A549 (cell line): ENCODE measurements at regions not wholly inside any gene's neighbourhood (a gene's known extent, or its start where the extent isn't known, plus 50 kb on each side); places are given as distances from the start of the nearest gene placed in this dataset.

Experiments used
- EP300 ChIP-seq, 2 experiments: fragments of >200 bp; sonication (Bioruptor Twin); formaldehyde crosslinking; IDR thresholded peaks; 2 replicates in 1 of 2; 3 replicates in 1 of 2; pipeline ENCODE4 v1.6.1; 2016 to 2017
- ZC3H11A ChIP-seq: fragments of 450-650 bp; IDR thresholded peaks from 2 replicates; pipeline ENCODE4 v1.6.1; 2014; ENCODE audit warnings: antibody characterized with exemption, mild to moderate bottlenecking
- TF ChIP-seq, protein P1 (sequence below): fragments of >200 bp; sonication (Bioruptor Twin); formaldehyde crosslinking; IDR thresholded peaks from 3 replicates; pipeline ENCODE4 v1.5.1; 2016

DNA sequence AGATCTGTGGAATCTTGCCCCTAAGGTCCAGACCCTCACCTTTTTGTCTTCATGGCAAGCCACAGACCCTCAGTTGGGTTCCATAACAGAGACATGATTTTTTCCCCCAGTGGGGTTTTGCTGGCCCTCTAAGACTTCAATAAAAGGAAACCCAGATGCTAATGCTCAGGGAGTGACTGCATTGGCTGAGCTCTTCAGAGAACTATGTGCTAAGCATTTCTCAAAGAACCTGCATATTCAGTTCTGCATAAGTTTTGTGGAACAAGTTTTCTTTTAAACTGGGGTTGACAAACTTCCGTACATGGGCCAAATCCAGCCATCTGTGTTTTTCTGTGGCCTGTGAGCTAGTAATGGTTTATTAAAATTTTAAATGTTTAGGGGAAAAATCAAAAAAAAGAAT lies 159.8 kb upstream of the GDNF start:
- no peak for TF ChIP-seq ZC3H11A
- TF ChIP-seq EP300 (IDR thresholded peaks at IDR 0.05), result no peak
- TF ChIP-seq, protein P1, sequence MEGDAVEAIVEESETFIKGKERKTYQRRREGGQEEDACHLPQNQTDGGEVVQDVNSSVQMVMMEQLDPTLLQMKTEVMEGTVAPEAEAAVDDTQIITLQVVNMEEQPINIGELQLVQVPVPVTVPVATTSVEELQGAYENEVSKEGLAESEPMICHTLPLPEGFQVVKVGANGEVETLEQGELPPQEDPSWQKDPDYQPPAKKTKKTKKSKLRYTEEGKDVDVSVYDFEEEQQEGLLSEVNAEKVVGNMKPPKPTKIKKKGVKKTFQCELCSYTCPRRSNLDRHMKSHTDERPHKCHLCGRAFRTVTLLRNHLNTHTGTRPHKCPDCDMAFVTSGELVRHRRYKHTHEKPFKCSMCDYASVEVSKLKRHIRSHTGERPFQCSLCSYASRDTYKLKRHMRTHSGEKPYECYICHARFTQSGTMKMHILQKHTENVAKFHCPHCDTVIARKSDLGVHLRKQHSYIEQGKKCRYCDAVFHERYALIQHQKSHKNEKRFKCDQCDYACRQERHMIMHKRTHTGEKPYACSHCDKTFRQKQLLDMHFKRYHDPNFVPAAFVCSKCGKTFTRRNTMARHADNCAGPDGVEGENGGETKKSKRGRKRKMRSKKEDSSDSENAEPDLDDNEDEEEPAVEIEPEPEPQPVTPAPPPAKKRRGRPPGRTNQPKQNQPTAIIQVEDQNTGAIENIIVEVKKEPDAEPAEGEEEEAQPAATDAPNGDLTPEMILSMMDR, result no peak
